OCI-LY7 (cell line): ENCODE measurements at regions not wholly inside any gene's neighbourhood (a gene's known extent, or its start where the extent isn't known, plus 50 kb on each side); places are given as distances from the start of the nearest gene placed in this dataset.
"Not testable (repeated sequence)": the region's sequence is repeated elsewhere in the genome, so short reads cannot be mapped to it uniquely, and the experiment has no call there.

Experiments
- BruUV-seq: library from RNA; stranded (reverse); fragments of 400-500 nt; replicated peaks from 2 replicates; lab custom pipeline; 2021; lab: Mats Ljungman, UMichigan
- CTCF ChIA-PET: fragments of 300-600 bp; sonication (Branson Sonifier 250); formaldehyde crosslinking; loops from one replicate; lab custom pipeline; 2022; ENCODE audit warnings: antibody characterized with exemption; ENCODE audit not compliant: unreplicated experiment; lab: Charles Lee
- POLR2A ChIA-PET: fragments of 300-600 bp; sonication (Branson Sonifier 250); formaldehyde crosslinking; loops from one replicate; lab custom pipeline; 2022; ENCODE audit warnings: antibody characterized with exemption; lab: Charles Lee
- DNase-seq: peaks from one replicate; pipeline ENCODE4 v3.0.0-alpha.2; 2015; ENCODE audit warnings: low spot score
- H2AFZ ChIP-seq: fragments of 200-600 bp; sonication (generic), shearing (Covaris generic); 2 replicates; pipeline ENCODE4 v1.6.1; 2014; ENCODE audit warnings: mild to moderate bottlenecking, antibody characterized with exemption, low read length, moderate library complexity
- H3K27ac ChIP-seq: fragments of 200-600 bp; sonication (generic); 2 replicates; pipeline ENCODE4 v1.5.1; 2014; ENCODE audit warnings: mixed run types, low read depth, mild to moderate bottlenecking, moderate library complexity, low read length, inconsistent platforms; ENCODE audit not compliant: poor library complexity, severe bottlenecking
- H3K36me3 ChIP-seq: fragments of 200-600 bp; sonication (generic); 2 replicates; pipeline ENCODE4 v1.6.1; 2014; ENCODE audit warnings: mild to moderate bottlenecking, antibody characterized with exemption, low read length, moderate library complexity, mixed read lengths; ENCODE audit not compliant: insufficient read depth
- H3K4me1 ChIP-seq: fragments of 200-600 bp; sonication (generic); 2 replicates; pipeline ENCODE4 v1.5.1; 2014; ENCODE audit warnings: mild to moderate bottlenecking, low read length; ENCODE audit not compliant: insufficient read depth, poor library complexity, severe bottlenecking
- H3K4me2 ChIP-seq: fragments of 200-600 bp; sonication (generic); 2 replicates; pipeline ENCODE4 v1.6.1; 2014; ENCODE audit warnings: mild to moderate bottlenecking, low read length
- H3K4me3 ChIP-seq: fragments of 200-600 bp; sonication (generic); 2 replicates; pipeline ENCODE4 v1.5.1; 2014; ENCODE audit warnings: mild to moderate bottlenecking, low read depth, low read length; ENCODE audit not compliant: poor library complexity, severe bottlenecking
- H3K79me2 ChIP-seq: fragments of 200-600 bp; sonication (generic); 2 replicates; pipeline ENCODE4 v1.6.1; 2016; ENCODE audit warnings: low read depth, mild to moderate bottlenecking, low read length, moderate library complexity, mixed read lengths; ENCODE audit not compliant: insufficient read depth
- H3K9me2 ChIP-seq: fragments of 200-600 bp; sonication (generic); 2 replicates; pipeline ENCODE4 v1.6.1; 2016; ENCODE audit warnings: mild to moderate bottlenecking, low read length, mixed read lengths; ENCODE audit not compliant: insufficient read depth
- H3K9me3 ChIP-seq: fragments of 200-600 bp; sonication (generic); 2 replicates; pipeline ENCODE4 v1.6.1; 2014; ENCODE audit warnings: mild to moderate bottlenecking, mixed run types, low read length, mixed read lengths
- H4K20me1 ChIP-seq: fragments of 200-600 bp; sonication (generic); 2 replicates; pipeline ENCODE4 v1.6.1; 2014; ENCODE audit warnings: mild to moderate bottlenecking, antibody characterized with exemption, low read length, moderate library complexity, mixed read lengths; ENCODE audit not compliant: insufficient read depth
- EZH2phosphoT487 ChIP-seq: fragments of 200-600 bp; sonication (generic); IDR thresholded peaks from 2 replicates; pipeline ENCODE4 v1.6.1; 2018; ENCODE audit warnings: low read depth, borderline replicate concordance, mild to moderate bottlenecking, mixed run types, antibody characterized with exemption, low read length, moderate library complexity, mixed read lengths
- intact Hi-C: fragments of 100-400 bp; cut with micrococcal nuclease; formaldehyde crosslinking; loops from one replicate; pipeline ENCODE4 v1.10.0; 2022; ENCODE audit not compliant: unreplicated experiment
- TF ChIP-seq, protein P1 (sequence below): fragments of 200-600 bp; sonication (generic); conservative IDR thresholded peaks from 2 replicates; pipeline ENCODE4 v1.5.1; 2014; ENCODE audit warnings: mild to moderate bottlenecking, antibody characterized with exemption, low read length, moderate library complexity, mixed read lengths

GRCh38 chr7:106583706-106584690 lies 77.0 kb downstream of the CCDC71L start:
- Histone ChIP-seq H3K4me2 (no peak overlapping the region), H4K20me1 (no peaks in the 10 kb centered on the region), H3K79me2 (no peaks in the 10 kb centered on the region)

GRCh38 chr7:106583100-106583499 lies 77.9 kb downstream of the CCDC71L start:
- BruUV-seq, result no TSS peak
- Histone ChIP-seq H3K4me1 (no peaks in the 10 kb centered on the region), H3K36me3 (no peaks in the 10 kb centered on the region), H3K9me3 (no peaks in the 10 kb centered on the region), H2AFZ (no peak overlapping the region), H3K79me2 (no peaks in the 10 kb centered on the region), H3K9me2 (no peaks in the 10 kb centered on the region), H3K4me2 (no peak overlapping the region), H3K27ac (no peak overlapping the region), H3K4me3 (no peak overlapping the region), H4K20me1 (no peaks in the 10 kb centered on the region)
- DNase-seq, result no peak
- ChIA-PET POLR2A (no interaction called here), CTCF (no interaction called here)
- intact Hi-C loops, result no loop called here
- TF ChIP-seq, protein P1, sequence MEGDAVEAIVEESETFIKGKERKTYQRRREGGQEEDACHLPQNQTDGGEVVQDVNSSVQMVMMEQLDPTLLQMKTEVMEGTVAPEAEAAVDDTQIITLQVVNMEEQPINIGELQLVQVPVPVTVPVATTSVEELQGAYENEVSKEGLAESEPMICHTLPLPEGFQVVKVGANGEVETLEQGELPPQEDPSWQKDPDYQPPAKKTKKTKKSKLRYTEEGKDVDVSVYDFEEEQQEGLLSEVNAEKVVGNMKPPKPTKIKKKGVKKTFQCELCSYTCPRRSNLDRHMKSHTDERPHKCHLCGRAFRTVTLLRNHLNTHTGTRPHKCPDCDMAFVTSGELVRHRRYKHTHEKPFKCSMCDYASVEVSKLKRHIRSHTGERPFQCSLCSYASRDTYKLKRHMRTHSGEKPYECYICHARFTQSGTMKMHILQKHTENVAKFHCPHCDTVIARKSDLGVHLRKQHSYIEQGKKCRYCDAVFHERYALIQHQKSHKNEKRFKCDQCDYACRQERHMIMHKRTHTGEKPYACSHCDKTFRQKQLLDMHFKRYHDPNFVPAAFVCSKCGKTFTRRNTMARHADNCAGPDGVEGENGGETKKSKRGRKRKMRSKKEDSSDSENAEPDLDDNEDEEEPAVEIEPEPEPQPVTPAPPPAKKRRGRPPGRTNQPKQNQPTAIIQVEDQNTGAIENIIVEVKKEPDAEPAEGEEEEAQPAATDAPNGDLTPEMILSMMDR, result no peak
- TF ChIP-seq EZH2phosphoT487, result no peak

More at GRCh38 chr7:106583706-106584690, 77.0 kb downstream of the CCDC71L start:
- Histone ChIP-seq H3K4me3 (no peak overlapping the region), H3K4me1 (no peaks in the 10 kb centered on the region), H3K9me2 (no peaks in the 10 kb centered on the region), H3K27ac (no peak overlapping the region), H2AFZ (no peak overlapping the region), H3K9me3 (no peaks in the 10 kb centered on the region), H3K36me3 (no peaks in the 10 kb centered on the region)
- DNase-seq, result no peak
- TF ChIP-seq, protein P1, result no peak
- no peak for TF ChIP-seq EZH2phosphoT487
- no TSS peak for BruUV-seq
- POLR2A ChIA-PET, result interaction anchor here (0.7 kb wide), 1 partner anchor 775 kb away, joined by 3 read pairs; no protein-coding TSS in a partner anchor
- CTCF ChIA-PET, result no interaction called here
- intact Hi-C loops, result no loop called here

GRCh38 chr7:106582365-106582764 lies 78.6 kb downstream of the CCDC71L start:
- H3K27ac ChIP-seq, result no peak overlapping the region
- H3K4me2 ChIP-seq, result no peak overlapping the region
- DNase-seq, result no peak
- ChIA-PET CTCF (no interaction called here), POLR2A (interaction anchor here (1.5 kb wide), 1 partner anchor 14 kb away, joined by 3 read pairs; no protein-coding TSS in a partner anchor)
- H3K4me1 ChIP-seq, result no peaks in the 10 kb centered on the region
- H2AFZ ChIP-seq, result no peak overlapping the region
- no peaks in the 10 kb centered on the region for H3K9me3 ChIP-seq
- BruUV-seq, result no TSS peak
- H3K4me3 ChIP-seq, result no peak overlapping the region
- TF ChIP-seq EZH2phosphoT487, result no peak
- TF ChIP-seq, protein P1, result no peak
- intact Hi-C loops, result no loop called here
- H3K36me3 ChIP-seq, result no peaks in the 10 kb centered on the region
- no peaks in the 10 kb centered on the region for H4K20me1 ChIP-seq
- no peaks in the 10 kb centered on the region for H3K79me2 ChIP-seq
- H3K9me2 ChIP-seq, result no peaks in the 10 kb centered on the region

DNA sequence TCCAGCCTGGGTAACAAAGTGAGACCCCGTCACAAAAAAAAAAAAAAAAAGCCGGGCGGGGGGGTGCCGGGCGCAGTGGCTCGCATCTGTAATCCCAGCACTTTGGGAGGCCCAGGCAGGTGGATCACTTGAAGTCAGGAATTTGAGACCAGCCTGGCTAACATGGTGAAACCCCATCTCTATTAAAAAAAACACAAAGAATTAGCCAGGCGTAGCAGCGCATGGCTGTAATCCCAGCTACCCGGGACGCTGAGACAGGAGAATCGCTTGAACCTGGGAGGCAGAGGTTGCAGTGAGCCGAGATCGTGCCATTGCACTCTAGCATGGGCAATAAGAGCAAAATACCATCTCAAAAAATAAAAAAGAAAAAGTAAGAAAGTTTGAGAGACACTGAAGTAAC lies 81.9 kb downstream of the CCDC71L start:
- intact Hi-C loops, CTCF ChIA-PET: not testable (repeated sequence)

More for the DNA sequence above, 81.9 kb downstream of the CCDC71L start:
- H3K4me2 ChIP-seq, H3K36me3 ChIP-seq, POLR2A ChIA-PET, H3K79me2 ChIP-seq, H4K20me1 ChIP-seq, BruUV-seq, H3K9me3 ChIP-seq, H3K4me1 ChIP-seq, DNase-seq, H3K27ac ChIP-seq, H3K4me3 ChIP-seq, H2AFZ ChIP-seq, H3K9me2 ChIP-seq: not testable (repeated sequence)
